Liver (tissue), 3 donors: ENCODE measurements at regions not wholly inside any gene's neighbourhood (a gene's known extent, or its start where the extent isn't known, plus 50 kb on each side); places are given as distances from the start of the nearest gene placed in this dataset.

Experiments
- ATF3 ChIP-seq: IDR thresholded peaks from 2 replicates; pipeline ENCODE4 v1.6.1; 2016; ENCODE audit warnings: antibody characterized with exemption
- CTCF ChIP-seq: fragments of 150-350 bp; IDR thresholded peaks from 2 replicates; pipeline ENCODE4 v1.5.1; 2017; ENCODE audit warnings: improper control_type of control experiment, low read depth, low read length; ENCODE audit not compliant: missing input control
- JUND ChIP-seq, 2 donors: IDR thresholded peaks; 2 replicates each; pipeline ENCODE4 v1.6.1; 2016; ENCODE audit warnings: antibody characterized with exemption in 2 of 2
- MAX ChIP-seq: IDR thresholded peaks from 2 replicates; pipeline ENCODE4 v1.6.1; 2016; ENCODE audit warnings: antibody characterized with exemption
- RAD21 ChIP-seq, 2 donors: IDR thresholded peaks; 2 replicates each; pipeline ENCODE4 v1.6.1; 2016; ENCODE audit warnings: antibody characterized with exemption in 2 of 2, mild to moderate bottlenecking in 2 of 2
- REST ChIP-seq: IDR thresholded peaks from 2 replicates; pipeline ENCODE4 v1.6.1; 2016; ENCODE audit warnings: antibody characterized with exemption, mild to moderate bottlenecking
- RXRA ChIP-seq, 2 donors: IDR thresholded peaks; 2 replicates each; pipeline ENCODE4 v1.6.1; 2017 to 2018; ENCODE audit warnings: antibody characterized with exemption in 2 of 2, mild to moderate bottlenecking in 1 of 2
- SP1 ChIP-seq: IDR thresholded peaks from 2 replicates; pipeline ENCODE4 v1.6.1; 2018; ENCODE audit warnings: antibody characterized with exemption, mild to moderate bottlenecking
- ZBTB33 ChIP-seq: IDR thresholded peaks from 2 replicates; pipeline ENCODE4 v1.6.1; 2016; ENCODE audit warnings: antibody characterized with exemption
- donor health status: healthy.
- donor health status: healthy.

- TF ChIP-seq ATF3 (no peak), ZBTB33 (no peak), CTCF (no peak), RAD21 (IDR thresholded peaks at IDR 0.05) (no peak), JUND (IDR thresholded peaks at IDR 0.05) (no peak), SP1 (no peak), REST (no peak), RXRA (IDR thresholded peaks at IDR 0.05) (no peak), MAX (no peak)
Measured at GRCh38 chr7:51700593-51701215, 384.1 kb upstream of the COBL start.
